HG02884 (cell line): ENCODE measurements at regions not wholly inside any gene's neighbourhood (a gene's known extent, or its start where the extent isn't known, plus 50 kb on each side); places are given as distances from the start of the nearest gene placed in this dataset.

Experiments used
- ATAC-seq: cut with Tn5 transposase; IDR thresholded peaks from one replicate; pipeline ENCODE4 v1.9.1; 2021; ENCODE audit warnings: mild to moderate bottlenecking, moderate library complexity; ENCODE audit not compliant: unreplicated experiment

DNA sequence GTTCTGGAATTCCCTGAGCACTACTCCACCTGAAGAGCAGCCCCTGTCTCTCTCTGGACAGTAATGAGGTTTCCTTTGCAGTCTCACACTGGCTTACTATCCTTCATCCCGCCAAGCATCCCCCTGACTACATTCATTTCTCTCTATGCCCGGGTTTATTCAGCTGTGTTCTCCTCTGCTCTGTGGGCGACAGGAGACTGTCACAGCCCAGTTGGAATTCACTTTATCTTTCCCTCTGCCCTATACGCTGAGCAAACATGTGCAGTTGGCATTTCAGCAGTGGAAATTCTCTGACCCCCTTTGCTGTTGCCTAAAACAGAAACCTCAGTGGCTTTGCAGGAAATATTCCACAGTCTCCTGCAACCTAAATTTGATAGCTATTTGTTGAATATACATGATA, 83.5 kb upstream of the MAX start:
- no peak for ATAC-seq

DNA sequence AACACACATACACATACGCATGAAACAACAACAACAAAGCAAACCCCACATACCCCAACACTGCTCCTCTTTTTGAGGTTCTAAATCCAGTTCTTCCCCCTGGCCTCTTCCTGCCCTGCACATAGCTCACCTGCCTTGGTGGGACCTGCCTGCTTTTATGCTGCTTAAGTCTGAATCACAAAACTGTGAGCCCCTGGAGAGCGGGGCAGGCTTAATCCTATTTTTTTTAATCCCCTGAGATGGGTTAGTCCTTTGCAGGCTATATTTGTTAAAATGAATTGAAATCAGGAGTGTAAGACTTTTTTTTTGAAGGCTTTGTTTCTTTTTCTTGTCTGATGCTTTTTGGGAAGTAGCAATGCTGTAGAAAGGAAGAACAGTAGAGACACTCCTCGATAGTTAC, 84.6 kb upstream of the MAX start:
- no peak for ATAC-seq

DNA sequence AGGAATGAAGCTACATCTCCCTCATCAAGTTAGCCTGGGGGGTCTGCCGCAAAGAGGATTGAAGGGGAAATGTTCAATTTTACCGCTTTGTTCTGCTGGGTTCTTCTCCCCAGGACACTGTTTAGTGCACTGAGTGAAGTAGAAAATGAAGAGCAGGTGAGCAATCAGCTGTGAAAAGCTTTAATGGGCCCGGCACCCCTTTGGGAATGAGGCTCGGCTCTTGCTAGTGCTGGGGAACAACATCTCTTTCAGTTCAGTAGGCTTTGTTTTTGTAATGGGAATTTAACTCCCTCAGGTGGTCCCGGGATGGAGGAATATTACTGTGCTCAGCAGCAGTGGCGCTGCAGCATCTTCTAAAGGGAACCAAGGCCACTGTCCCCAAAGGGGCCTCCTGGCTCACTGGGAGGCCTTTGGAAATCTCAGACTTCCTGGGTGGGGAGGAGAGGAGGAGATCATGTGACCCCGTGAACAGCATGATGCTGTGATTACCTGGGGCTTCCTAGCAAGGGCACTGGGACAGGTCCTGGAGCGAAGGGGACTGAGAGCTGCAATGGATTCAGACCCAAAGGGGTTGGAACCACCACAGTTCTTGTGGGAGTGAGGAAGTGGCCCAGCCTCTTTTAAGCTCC, 85.2 kb upstream of the MAX start:
- ATAC-seq, result no peak

DNA sequence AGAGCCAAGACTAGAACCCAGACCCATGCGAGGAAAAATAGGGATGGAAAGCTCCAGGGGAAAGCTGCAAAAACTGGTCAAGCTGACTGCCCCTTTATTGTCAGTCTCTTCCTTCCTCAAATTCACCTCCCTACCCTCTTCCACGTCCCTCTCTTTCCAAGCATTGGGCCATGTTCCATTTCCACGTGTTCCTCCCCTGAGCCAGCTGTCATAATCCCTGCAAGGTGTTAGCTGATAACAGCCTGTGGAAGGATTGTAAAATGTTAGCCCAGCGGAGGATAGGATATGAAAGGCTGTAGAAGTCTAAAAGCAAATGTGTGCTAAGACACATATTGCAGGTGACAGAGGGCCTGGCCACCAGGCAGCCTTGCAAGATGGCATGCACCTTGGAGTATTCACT, 88.0 kb upstream of the MAX start:
- no peak for ATAC-seq

DNA sequence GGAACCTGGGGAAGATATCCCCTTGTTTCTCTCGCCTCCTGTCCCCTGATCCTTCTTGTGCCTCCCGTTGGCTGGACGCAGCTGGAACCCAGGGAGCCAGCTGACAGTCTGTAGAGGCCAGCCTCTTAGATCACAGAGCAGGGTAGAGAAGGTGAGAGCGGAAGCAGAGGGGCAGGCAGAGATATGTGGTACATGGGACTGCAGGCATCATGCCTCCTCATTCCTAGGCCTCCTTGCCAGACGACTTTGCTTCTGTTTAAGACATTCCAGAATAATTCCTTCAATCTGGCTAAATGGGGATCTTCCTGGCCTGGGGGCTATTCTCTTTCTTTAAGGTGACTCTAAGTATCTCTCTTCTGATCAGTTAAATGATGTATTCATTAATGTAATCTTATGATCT, 89.4 kb upstream of the MAX start:
- ATAC-seq, result no peak

DNA sequence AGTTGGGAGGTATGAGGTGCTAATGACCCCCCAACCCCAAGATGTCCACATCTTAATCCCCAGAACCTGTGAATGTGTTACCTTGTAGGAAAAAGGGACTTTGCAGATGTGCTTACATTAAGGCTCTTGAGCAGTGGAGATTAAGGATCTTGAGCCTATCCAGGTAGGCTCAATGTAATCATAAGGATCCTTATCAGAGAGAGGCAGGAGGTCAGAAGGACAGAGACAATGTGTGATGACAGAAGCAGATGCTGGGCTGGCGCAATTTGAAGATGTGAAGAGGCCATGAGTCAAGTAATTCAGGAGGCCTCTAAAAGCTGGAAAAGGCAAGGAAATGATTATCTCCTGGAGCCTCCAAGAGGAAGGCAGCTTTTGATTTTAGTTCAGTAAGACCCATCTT, 90.4 kb upstream of the MAX start:
- ATAC-seq, result no peak

DNA sequence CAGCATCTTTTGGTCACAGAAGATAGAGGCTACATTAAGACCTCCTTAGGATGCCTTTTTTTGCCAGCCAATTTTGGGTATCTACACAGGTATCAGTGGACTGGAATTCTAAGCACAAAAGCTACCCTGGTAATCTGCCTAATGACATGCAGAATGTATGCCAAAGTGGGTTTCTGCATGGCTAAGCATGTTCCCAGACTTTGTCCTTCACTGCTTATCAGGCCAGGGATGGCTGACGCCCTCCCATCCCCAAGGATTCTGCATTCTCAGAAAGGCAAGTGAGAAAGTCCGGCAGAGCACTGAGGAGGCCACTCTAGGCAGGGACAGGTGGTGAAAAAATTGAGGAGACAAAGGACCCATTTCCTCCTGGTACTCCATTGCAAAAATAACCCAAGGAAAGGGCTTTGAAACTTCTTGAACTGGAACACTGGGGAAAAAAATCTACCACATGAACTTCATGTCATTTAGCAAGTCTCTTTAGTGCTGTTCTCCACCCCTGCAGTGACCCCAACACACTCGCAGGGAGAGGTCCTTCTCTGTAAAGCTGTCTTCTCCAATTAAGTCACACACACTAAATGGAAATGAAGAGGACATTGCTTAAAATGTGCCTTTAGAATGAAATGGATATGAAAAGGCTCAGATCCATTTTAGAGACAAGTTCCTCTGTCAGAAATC, 91.7 kb upstream of the MAX start:
- no peak for ATAC-seq

DNA sequence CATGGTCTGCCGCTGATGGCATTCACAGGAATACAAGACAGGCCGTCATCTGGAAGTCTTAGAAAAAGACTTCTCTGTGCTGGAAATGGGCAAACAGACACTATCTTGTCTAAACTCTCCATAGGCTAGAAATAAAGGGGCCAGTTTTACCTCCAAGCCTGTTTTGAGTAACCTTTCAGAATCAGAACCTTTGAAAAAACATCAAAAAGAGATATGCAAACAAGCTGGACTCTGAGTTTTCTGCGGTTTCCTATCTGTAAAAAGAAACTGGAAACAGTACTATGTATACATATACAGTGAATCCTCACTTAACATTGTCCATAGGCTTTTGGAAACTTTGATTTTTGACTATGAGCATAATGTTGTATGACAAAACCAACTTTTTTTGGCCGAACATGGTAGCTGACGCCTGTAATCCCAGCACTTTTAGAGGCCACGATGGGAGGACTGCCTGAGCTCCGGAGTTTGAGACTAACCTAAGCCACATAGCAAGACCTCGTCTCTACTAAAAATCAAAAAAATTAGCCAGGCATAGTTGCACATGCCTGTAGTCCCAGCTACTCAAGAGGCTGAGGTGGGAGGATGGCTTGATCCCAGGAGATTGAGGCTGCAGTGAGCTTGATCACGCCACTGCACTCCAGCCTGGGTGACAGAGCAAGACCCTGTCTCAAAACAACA, 92.9 kb upstream of the MAX start:
- peak; percentile 88 for ATAC-seq

DNA sequence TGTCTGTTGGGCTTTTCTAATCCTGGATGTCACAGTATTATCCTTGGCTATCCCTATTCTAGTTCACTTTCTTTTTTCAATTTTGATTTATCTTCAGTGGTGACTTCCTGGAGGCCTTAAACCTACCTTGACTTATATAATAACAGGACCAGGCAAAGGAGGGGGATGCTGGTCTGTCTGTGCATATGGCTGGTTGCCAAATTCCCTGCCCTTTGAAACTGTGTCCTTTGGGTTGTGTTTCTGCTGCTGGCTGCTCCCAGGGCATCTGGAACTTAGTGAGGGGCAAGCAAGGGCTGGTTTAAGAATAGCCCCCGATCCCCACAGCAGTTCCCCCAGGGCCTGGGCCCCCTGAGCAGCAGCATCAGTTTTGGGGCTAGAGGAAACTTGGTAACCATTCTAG, 96.0 kb upstream of the MAX start:
- no peak for ATAC-seq

DNA sequence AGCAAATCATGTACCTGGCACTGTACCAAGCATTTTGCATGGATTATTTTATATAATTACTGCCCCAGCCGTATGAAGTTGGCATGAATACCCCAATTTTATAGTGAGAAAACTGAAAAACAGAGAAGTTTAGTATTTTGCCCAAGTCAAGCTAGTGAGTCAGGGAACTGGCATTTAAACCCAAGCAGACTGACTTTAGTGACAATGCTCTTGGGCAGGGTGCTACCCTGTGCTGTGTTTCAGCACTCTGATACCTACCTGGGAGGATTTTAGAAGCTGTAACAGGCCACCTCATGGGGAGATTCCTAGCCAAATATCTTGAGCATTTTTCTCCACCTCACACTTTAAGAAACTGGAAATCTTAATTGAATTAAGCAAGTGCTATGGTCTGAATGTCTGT, 98.1 kb upstream of the MAX start:
- no peak for ATAC-seq

DNA sequence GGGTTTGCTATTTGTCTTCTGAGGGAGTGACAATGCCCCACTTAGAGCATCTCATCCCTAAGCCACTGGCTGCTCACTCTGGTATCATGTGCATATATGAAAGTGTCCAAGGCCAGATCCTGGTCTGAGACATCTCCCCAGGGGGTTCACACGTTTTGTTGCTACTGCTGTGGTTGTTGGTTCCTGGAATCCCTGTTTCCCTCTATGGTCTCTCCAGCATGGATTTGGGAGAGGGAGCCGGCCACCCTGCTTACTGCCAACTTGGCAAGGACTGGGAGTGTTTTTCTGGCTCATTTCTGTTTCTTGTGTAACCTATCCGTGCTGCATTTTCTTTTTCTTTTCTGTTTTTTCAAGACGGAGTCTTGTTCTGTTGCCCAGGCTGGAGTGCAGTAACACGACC, 101.3 kb upstream of the MAX start:
- no peak for ATAC-seq

DNA sequence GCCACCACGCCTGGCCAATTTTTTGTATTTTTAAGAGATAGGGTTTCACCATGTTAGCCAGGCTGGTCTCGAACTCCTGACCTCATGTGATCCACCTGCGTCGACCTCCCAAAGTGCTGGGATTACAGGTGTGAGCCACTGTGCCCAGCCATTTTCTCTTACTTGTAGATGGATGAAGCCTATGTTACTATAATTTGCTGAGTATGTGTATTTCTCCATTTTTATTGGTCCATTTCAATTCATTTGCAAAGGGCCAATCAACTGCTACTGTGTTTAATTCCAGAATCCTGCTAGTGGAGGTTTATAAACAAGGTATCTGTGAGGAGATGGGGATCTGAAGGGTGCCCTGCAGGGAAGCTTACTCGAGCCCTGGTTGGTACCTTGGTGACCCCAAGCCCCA, 101.7 kb upstream of the MAX start:
- no peak for ATAC-seq

DNA sequence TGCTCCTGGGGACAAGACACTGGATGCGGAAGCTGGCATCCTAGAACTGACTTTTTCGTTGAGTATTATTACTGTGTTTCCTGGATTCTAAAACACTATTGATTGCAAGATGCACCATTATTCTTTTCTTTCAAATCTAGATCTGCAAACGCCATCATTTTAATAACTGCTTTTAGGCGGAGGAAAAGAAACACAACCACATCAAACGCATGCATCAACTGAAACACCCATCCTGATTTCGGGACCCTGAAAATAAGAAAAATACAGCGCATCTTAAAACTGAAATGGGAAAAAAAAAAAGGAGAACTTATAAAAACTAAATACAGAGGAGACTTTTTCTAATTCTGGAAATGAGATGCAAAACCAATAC, 103.7 kb upstream of the MAX start:
- no peak for ATAC-seq

DNA sequence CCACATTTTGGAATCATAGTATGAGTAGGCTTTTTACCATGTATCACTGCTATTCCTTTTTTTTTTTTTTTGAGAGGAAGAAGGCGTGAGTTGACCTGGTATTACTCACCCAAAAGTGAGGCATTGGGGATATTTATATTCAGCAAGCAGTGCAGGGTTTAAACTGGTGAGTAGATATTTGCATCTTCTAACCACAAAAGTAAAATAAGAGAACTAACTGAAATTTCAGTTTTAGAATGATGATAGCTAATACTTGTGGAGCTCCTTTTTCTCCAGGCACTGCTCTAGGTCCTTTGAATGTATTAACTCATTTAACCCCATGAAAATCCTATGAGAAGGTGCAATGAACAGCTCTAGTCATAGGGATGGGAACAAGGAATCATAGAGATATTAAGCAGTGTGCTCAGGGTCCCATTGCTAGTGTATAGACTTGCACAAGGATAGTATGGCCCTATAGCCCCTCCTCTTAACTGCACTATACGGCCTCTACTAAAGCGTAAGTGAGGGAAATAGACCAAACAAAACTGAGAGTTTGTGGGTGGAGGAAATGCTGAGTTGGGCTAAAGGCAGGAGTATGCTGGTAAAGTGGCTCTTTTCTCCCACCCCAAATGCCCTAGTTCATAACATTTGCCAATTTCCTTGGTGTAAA, 104.3 kb upstream of the MAX start:
- ATAC-seq, result peak; percentile 63

DNA sequence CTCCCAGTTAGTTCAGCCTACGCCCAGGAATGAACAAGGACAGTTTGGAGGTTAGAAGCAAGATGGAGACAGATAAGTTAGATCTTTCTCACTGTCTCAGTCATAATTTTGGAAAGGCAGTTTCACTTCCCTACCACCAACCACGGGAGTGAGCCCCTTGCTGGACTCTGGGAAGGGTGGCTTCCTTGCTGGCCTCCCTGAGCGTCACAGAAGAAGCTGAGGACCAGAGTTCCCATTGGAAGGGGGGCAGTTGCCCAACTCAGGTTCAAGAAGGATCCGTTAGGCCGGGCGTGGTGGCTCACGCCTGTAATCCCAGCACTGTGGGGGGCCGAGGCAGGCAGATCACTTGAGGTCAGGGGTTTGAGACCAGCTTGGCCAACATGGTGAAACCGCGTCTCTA, 106.2 kb upstream of the MAX start:
- no peak for ATAC-seq

DNA sequence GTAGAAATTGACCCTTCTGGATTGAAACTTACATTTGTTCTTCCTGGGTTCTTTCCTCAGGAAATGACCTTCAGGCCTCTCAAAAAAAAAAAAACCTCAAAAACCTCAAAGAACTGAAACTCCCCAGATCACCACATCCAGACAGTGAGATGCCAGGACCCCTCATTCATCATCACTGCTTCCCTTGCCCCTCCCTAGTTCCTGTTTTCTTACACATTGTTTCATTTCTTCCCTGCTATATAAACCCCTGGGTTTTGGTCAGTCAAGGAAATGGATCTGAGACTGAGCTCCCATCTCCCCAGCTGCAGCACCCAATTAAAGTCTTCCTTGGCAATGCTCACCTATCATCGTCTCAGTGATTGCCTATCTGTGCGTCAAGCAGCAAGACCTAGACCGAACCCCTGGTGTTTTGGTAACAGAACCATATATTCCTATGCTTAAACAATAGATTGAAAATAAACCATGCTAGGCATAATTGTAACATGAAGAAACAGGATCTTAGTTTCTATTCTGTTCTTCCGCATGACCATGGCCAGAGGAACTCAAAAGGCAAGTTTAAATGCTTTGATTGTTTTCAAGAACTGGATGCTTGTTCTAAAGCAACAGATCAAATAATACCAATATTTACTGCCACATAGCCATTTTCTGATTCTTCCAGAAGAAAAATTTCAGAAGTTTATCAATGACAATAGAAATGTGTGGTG, 108.0 kb upstream of the MAX start:
- no peak for ATAC-seq

DNA sequence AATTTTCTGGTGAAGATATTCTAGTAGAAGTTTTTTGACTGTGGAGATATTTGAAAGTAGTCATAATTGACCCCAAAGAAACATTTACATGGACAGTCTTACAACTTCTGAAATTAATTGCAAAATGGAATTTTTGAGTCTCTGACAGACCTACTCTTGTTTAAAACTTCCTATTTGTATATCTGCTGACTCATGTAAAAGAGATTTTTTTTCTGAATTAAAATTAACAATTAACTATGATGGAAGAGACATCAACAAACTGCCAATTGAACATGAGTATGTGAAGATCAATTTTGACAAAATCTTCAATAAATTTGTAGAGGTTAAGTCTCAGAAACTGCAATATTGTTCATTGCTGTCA, 108.5 kb upstream of the MAX start:
- no peak for ATAC-seq

DNA sequence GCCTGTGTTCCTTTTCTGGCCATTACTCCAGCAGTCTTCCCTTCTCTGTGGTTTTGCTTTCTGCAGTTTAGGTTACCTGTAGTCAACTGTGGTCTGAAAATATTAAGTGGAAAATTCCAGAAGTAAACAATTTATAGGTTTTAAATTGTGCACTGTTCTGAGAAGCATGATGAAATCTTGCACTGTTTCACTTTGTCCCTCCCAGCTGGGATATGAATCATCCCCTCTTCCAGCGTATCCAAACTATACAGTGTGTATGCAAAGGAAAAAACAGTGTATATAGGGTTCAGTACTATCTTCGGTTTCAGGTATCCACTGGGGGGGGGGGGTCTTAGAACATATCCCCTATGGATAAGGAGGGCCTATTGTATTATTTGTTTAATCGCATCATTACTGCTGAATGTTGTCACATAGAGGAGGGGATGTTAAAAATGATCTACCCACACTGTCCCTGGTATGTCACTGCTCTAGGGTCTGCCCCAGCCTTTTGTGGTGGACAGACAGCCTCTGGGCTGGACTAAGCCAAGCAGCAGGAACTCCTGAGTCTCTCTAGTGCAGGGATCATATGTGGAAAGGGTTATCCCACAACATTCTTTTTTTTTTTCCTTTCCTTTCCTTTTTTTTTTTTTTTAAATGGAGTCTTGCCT, 109.1 kb upstream of the MAX start:
- ATAC-seq, result no peak

DNA sequence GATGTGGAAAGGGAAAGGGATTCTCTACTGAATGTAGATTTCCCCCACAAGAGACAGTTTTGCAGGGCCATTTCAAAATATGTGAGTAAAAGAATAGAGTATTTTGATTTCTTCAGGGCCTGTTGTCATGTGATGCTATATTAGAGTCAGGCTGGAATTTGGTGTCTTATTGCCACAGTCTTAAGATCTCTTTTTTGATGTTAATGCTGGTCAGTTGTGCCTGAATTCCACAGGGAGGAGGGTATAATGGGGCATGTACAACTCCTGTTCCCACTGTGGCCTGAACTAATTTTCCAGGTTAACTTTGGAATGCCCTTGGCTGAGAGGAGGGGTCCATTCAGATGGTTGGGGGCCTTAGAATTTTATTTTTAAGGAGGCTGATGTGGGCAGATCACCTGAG, 111.0 kb upstream of the MAX start:
- no peak for ATAC-seq

DNA sequence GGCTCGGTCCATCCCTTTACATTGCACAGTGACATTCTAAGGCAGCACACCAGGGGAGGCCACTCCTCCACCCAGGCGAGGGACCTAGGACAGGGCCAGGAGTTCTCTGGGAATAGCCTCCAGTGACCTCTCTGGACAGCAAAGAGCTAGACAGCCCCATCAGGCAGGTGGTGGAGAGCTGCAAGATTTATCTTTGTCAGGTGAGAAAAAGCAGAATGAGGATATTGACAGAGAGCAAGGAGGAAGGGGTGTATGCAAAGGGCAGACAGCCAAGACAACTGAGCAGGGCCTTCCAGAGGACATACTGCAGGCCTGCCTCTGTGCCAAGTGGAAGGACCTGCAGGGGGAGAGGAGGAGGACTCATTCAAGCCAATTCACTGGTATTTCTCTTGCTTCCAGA, 112.4 kb upstream of the MAX start:
- ATAC-seq, result no peak

DNA sequence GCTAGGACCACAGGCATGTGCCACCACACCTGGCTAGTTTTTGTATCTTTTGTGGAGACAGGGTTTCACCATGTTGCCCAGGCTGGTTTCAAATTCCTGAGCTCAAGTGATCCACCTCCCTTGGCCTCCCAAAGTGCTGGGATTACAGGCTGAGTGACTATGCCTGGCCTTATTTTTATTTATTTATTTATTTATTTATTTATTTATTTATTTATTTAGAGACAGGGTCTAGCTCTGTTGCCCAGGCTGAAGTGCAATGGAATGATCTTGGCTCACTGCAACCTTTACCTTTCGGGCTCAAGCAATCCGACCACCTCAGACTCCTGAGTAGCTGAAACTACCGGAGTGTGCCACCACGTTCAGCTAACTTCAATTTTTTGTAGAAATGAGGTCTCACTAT, 117.0 kb upstream of the MAX start:
- no peak for ATAC-seq
